H1 (cell line): ENCODE measurements at regions not wholly inside any gene's neighbourhood (a gene's known extent, or its start where the extent isn't known, plus 50 kb on each side); places are given as distances from the start of the nearest gene placed in this dataset.

Source experiments
- CTCF ChIA-PET: fragments of 300-600 bp; sonication (Branson Sonifier 250); formaldehyde crosslinking; loops from one replicate; lab custom pipeline; 2021; ENCODE audit not compliant: partially characterized antibody; lab: Charles Lee
- POLR2A ChIA-PET: fragments of 300-600 bp; sonication (Branson Sonifier 250); formaldehyde crosslinking; loops from one replicate; lab custom pipeline; 2021; ENCODE audit warnings: inconsistent platforms; ENCODE audit not compliant: partially characterized antibody; lab: Charles Lee
- DNase-seq, 2 experiments: peaks; one replicate each; pipeline versions ENCODE4 v3.0.0 to v3.0.0-alpha.2; 2010 to 2022; ENCODE audit warnings: low spot score in 2 of 2, low read depth in 1 of 2, mixed read lengths in 1 of 2
- FAIRE-seq: peaks from 2 replicates; lab custom pipeline; 2011; peaks lifted over from hg19 to GRCh38; lab: Jason Lieb, UNC
- H2AFZ ChIP-seq: 2 replicates; pipeline ENCODE4 v1.8.1; 2012; ENCODE audit warnings: low read length, inconsistent platforms
- H2AK5ac ChIP-seq: 2 replicates; pipeline ENCODE4 v1.6.1; 2013; ENCODE audit warnings: low read depth, low read length
- H2BK120ac ChIP-seq: replicated peaks from 2 replicates; pipeline ENCODE3; 2013; ENCODE audit warnings: low read depth, low read length, inconsistent platforms
- H2BK12ac ChIP-seq: 2 replicates; pipeline ENCODE4 v1.6.1; 2013; ENCODE audit warnings: low read depth, low read length
- H2BK15ac ChIP-seq: 2 replicates; pipeline ENCODE4 v1.6.1; 2013; ENCODE audit warnings: low read length
- H2BK20ac ChIP-seq: 2 replicates; pipeline ENCODE4 v1.6.1; 2013; ENCODE audit warnings: low read length
- H2BK5ac ChIP-seq: 2 replicates; pipeline ENCODE4 v1.6.1; 2013; ENCODE audit warnings: low read depth, low read length
- H3K14ac ChIP-seq: 2 replicates; pipeline ENCODE4 v1.6.1; 2013; ENCODE audit warnings: inconsistent platforms; ENCODE audit not compliant: insufficient read length
- H3K18ac ChIP-seq: 2 replicates; pipeline ENCODE4 v1.6.1; 2013; ENCODE audit warnings: low read length; ENCODE audit errors: extremely low read depth
- H3K23ac ChIP-seq: 2 replicates; pipeline ENCODE4 v1.6.1; 2013; ENCODE audit warnings: inconsistent platforms; ENCODE audit not compliant: insufficient read length
- H3K23me2 ChIP-seq: 2 replicates; pipeline ENCODE4 v1.6.1; 2013; ENCODE audit warnings: low read depth, low read length
- H3K27ac ChIP-seq: 2 replicates; pipeline ENCODE4 v1.6.1; 2011; ENCODE audit warnings: low read depth, low read length, inconsistent platforms
- H3K27me3 ChIP-seq, 4 experiments: replicated peaks in 1 of 4; 1 replicate in 1 of 4; 2 replicates in 3 of 4; pipeline versions ENCODE4 v1.6.1 to v1.8.1; 2011 to 2013; ENCODE audit warnings: low read length in 3 of 4, mild to moderate bottlenecking in 3 of 4, inconsistent platforms in 2 of 4, mixed read lengths in 2 of 4, moderate library complexity in 1 of 4; ENCODE audit not compliant: control insufficient read depth in 3 of 4, insufficient read depth in 3 of 4; ENCODE audit errors: extremely low read depth in 1 of 4
- H3K36me3 ChIP-seq, 4 experiments: 2 replicates each; pipeline versions ENCODE4 v1.6.1 to v1.8.1; 2011 to 2013; ENCODE audit warnings: mild to moderate bottlenecking in 4 of 4, low read length in 3 of 4, moderate library complexity in 2 of 4, control low read depth in 1 of 4, inconsistent platforms in 1 of 4; ENCODE audit not compliant: insufficient read depth in 4 of 4, control insufficient read depth in 2 of 4
- H3K4ac ChIP-seq: replicated peaks from 2 replicates; pipeline ENCODE3; 2013; ENCODE audit warnings: low read length, low read depth, mixed read lengths, inconsistent platforms; ENCODE audit not compliant: insufficient read length
- H3K4me1 ChIP-seq, 4 experiments: replicated peaks in 1 of 4; 1 replicate in 1 of 4; 2 replicates in 3 of 4; pipeline versions ENCODE4 v1.6.1 to v1.8.1; 2011 to 2013; ENCODE audit warnings: low read length in 3 of 4, inconsistent platforms in 2 of 4, mixed read lengths in 1 of 4; ENCODE audit not compliant: insufficient read depth in 4 of 4, control insufficient read depth in 3 of 4
- H3K4me2 ChIP-seq, 2 experiments: 2 replicates each; pipeline versions ENCODE4 v1.6.1 to v1.8.1; 2011 to 2013; ENCODE audit warnings: low read depth in 2 of 2, low read length in 2 of 2, control low read depth in 1 of 2, inconsistent platforms in 1 of 2, mild to moderate bottlenecking in 1 of 2; ENCODE audit not compliant: insufficient read depth in 1 of 2
- H3K4me3 ChIP-seq, 4 experiments: fragments of 200-600, 300-600 bp in 1 of 4; sonication (generic), shearing (Covaris generic), sonication (Bioruptor Twin) in 1 of 4; 2 replicates each; pipeline versions ENCODE4 v1.5.1 to v1.8.1; 2011 to 2016; ENCODE audit warnings: low read length in 4 of 4, low read depth in 3 of 4, control low read depth in 2 of 4, inconsistent platforms in 2 of 4, mild to moderate bottlenecking in 2 of 4, mixed read lengths in 1 of 4, moderate library complexity in 1 of 4; ENCODE audit not compliant: insufficient read depth in 2 of 4; ENCODE audit errors: extremely low read depth in 1 of 4
- H3K56ac ChIP-seq: replicated peaks from 2 replicates; pipeline ENCODE3; 2013; ENCODE audit warnings: low read depth, mild to moderate bottlenecking, mixed read lengths, low read length, inconsistent platforms; ENCODE audit not compliant: insufficient read length
- H3K79me1 ChIP-seq: 2 replicates; pipeline ENCODE4 v1.6.1; 2013; ENCODE audit warnings: low read depth, low read length, control low read depth
- H3K79me2 ChIP-seq, 2 experiments: 2 replicates each; pipeline versions ENCODE4 v1.6.1 to v1.8.1; 2012 to 2013; ENCODE audit warnings: low read length in 2 of 2, mild to moderate bottlenecking in 2 of 2, inconsistent platforms in 1 of 2; ENCODE audit not compliant: insufficient read depth in 2 of 2, control insufficient read depth in 1 of 2
- H3K9ac ChIP-seq, 4 experiments: replicated peaks in 1 of 4; 1 replicate in 1 of 4; 2 replicates in 3 of 4; pipeline versions ENCODE4 v1.6.1 to v1.8.1; 2011 to 2013; ENCODE audit warnings: low read depth in 3 of 4, low read length in 3 of 4, control low read depth in 2 of 4, mild to moderate bottlenecking in 2 of 4, moderate library complexity in 2 of 4, inconsistent platforms in 1 of 4; ENCODE audit errors: extremely low read depth in 1 of 4
- H3K9me3 ChIP-seq, 2 experiments: 2 replicates each; pipeline versions ENCODE4 v1.6.1 to v1.8.1; 2012 to 2013; ENCODE audit warnings: mild to moderate bottlenecking in 2 of 2, moderate library complexity in 2 of 2, control low read depth in 1 of 2, inconsistent platforms in 1 of 2, low read depth in 1 of 2, low read length in 1 of 2, mixed read lengths in 1 of 2; ENCODE audit not compliant: insufficient read depth in 2 of 2
- H4K20me1 ChIP-seq, 2 experiments: replicated peaks in 1 of 2; 2 replicates each; pipeline versions ENCODE3 to v1.8.1; 2011 to 2013; ENCODE audit warnings: inconsistent platforms in 2 of 2, low read length in 2 of 2, mild to moderate bottlenecking in 1 of 2; ENCODE audit not compliant: insufficient read depth in 2 of 2, control insufficient read depth in 1 of 2
- H4K5ac ChIP-seq: 2 replicates; pipeline ENCODE4 v1.6.1; 2013; ENCODE audit warnings: low read length, low read depth, mixed read lengths, inconsistent platforms; ENCODE audit not compliant: insufficient read length
- H4K8ac ChIP-seq: 2 replicates; pipeline ENCODE4 v1.8.0; 2013; ENCODE audit warnings: mild to moderate bottlenecking, moderate library complexity, low read length, inconsistent platforms; ENCODE audit not compliant: insufficient read depth; ENCODE audit errors: extremely low read depth
- H4K91ac ChIP-seq: replicated peaks from 2 replicates; pipeline ENCODE3; 2013; ENCODE audit warnings: low read length, mixed read lengths, inconsistent platforms; ENCODE audit not compliant: insufficient read length
- CHD1 ChIP-seq: IDR thresholded peaks from 2 replicates; pipeline ENCODE4 v1.6.1; 2012; ENCODE audit warnings: low read depth, low read length, improper control_type of control experiment
- CHD2 ChIP-seq: IDR thresholded peaks from 2 replicates; pipeline ENCODE4 v1.6.1; 2012; ENCODE audit warnings: low read length, improper control_type of control experiment
- KDM4A ChIP-seq: IDR thresholded peaks from one replicate; pipeline ENCODE4 v1.7.1; 2012; ENCODE audit warnings: low read depth, mild to moderate bottlenecking, moderate library complexity, low read length, inconsistent platforms; ENCODE audit not compliant: severe bottlenecking
- SIX5 ChIP-seq: IDR thresholded peaks from 2 replicates; pipeline ENCODE4 v1.6.1; 2011; ENCODE audit warnings: mild to moderate bottlenecking, low read depth, low read length
- YY1 ChIP-seq: IDR thresholded peaks from 2 replicates; pipeline ENCODE4 v1.6.1; 2011; ENCODE audit warnings: low read depth, mild to moderate bottlenecking, low read length
- WGBS, 2 experiments: shearing (Covaris generic) in 1 of 2; methylation state at CpG; one replicate each; pipeline versions ENCODE4 v1.1.6 to v1.1.7; 2013 to 2015; ENCODE audit warnings: low lambda C conversion rate in 2 of 2, mixed read lengths in 2 of 2, inconsistent platforms in 1 of 2, low coverage in 1 of 2, missing lambda C conversion rate in 1 of 2; ENCODE audit not compliant: insufficient replicate concordance in 2 of 2, insufficient coverage in 1 of 2, insufficient read length in 1 of 2; ENCODE audit errors: extremely low coverage in 1 of 2, missing lambda C conversion rate in 1 of 2; 5-methylcytosine and 5-hydroxymethylcytosine counted together

DNA sequence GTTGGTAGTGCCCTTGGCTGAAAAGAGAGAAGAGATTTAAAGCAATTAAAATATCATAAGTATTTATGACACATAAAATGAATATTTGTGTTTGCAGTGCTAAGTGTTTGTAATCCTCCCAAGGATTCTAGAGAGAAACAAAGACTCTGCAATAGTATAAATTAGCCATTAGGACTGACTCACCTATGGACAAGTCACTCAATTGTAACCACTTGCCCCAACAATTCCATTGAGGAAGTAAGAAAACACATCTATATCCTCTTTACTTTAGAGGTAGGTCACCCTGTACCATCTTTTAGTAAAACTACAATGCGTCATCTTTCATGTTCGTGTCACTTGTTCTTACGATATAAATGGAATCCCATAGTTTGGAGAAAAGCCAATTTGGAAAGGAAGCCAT lies 85.7 kb upstream of the INHBA start:
- no peak overlapping the region for H4K8ac ChIP-seq
- H3K23ac ChIP-seq, result no peak overlapping the region
- no peaks in the 10 kb centered on the region for H3K9me3 ChIP-seq
- no peak overlapping the region for H3K4ac ChIP-seq
- H3K4me2 ChIP-seq, result no peak overlapping the region
- H4K20me1 ChIP-seq, result no peaks in the 10 kb centered on the region
- WGBS, 2 experiments, result 96% methylated on average over 3 of the region's 3 CpGs; no CpG with 5 or more reads in 1 of the 2 experiments
- no peak overlapping the region for H3K9ac ChIP-seq
- ChIA-PET CTCF (no interaction called here), POLR2A (no interaction called here)
- H2BK120ac ChIP-seq, result no peak overlapping the region
- no peak overlapping the region for H2BK15ac ChIP-seq
- no peaks in the 10 kb centered on the region for H3K79me2 ChIP-seq
- H3K27ac ChIP-seq, result no peak overlapping the region
- H3K4me3 ChIP-seq, result no peak overlapping the region
- no peak overlapping the region for H2BK5ac ChIP-seq
- no peak overlapping the region for H2BK12ac ChIP-seq
- no peak overlapping the region for H4K91ac ChIP-seq
- H3K14ac ChIP-seq, result no peak overlapping the region
- no peak overlapping the region for H2BK20ac ChIP-seq
- no peaks in the 10 kb centered on the region for H3K36me3 ChIP-seq
- H3K18ac ChIP-seq, result no peak overlapping the region
- no peaks in the 10 kb centered on the region for H3K4me1 ChIP-seq
- no peak overlapping the region for H2AK5ac ChIP-seq
- no peak overlapping the region for H4K5ac ChIP-seq
- H3K79me1 ChIP-seq, result no peaks in the 10 kb centered on the region
- no peak overlapping the region for H2AFZ ChIP-seq
- no peak overlapping the region for H3K56ac ChIP-seq
- DNase-seq (no peak), FAIRE-seq (no peak)
- H3K23me2 ChIP-seq, result no peaks in the 10 kb centered on the region
- no peaks in the 10 kb centered on the region for H3K27me3 ChIP-seq
- TF ChIP-seq CHD1 (no peak), CHD2 (no peak), YY1 (no peak), SIX5 (no peak), KDM4A (no peak)
